ENCODE measurements at regions not wholly inside any gene's neighbourhood (a gene's known extent, or its start where the extent isn't known, plus 50 kb on each side); places are given as distances from the start of the nearest gene placed in this dataset.

- Histone ChIP-seq H3K9me3 (ENCODE audit: control insufficient read depth, low read length) (no peaks in the 10 kb centered on the region), H3K27me3 (replicated peaks; ENCODE audit: control insufficient read depth, insufficient read depth, low read length, poor library complexity, severe bottlenecking) (no peaks in the 10 kb centered on the region), H3K4me1 (ENCODE audit: control insufficient read depth, insufficient read depth, low read length, poor library complexity, severe bottlenecking) (no peaks in the 10 kb centered on the region), H3K36me3 (ENCODE audit: control insufficient read depth, insufficient read depth, low read length) (no peaks in the 10 kb centered on the region), H3K4me3 (ENCODE audit: insufficient read depth, low read depth, low read length, poor library complexity, severe bottlenecking) (no peak overlapping the region), H3K27ac (ENCODE audit: insufficient read depth, low read length, poor library complexity, severe bottlenecking) (no peak overlapping the region)
- DNase-seq, result no peak
Observed at GRCh38 chr19:30704771-30705330, 332.7 kb downstream of the ZNF536 start.

GRCh38 chr19:30703645-30704044 lies 331.5 kb downstream of the ZNF536 start:
- no peaks in the 10 kb centered on the region for H3K9me3 ChIP-seq (ENCODE audit: control insufficient read depth, low read length)
- DNase-seq, result no peak

GRCh38 chr19:30701178-30701577 lies 329.0 kb downstream of the ZNF536 start:
- H3K4me3 ChIP-seq (ENCODE audit: insufficient read depth, low read depth, low read length, poor library complexity, severe bottlenecking), result no peak overlapping the region
- no peaks in the 10 kb centered on the region for H3K9me3 ChIP-seq (ENCODE audit: control insufficient read depth, low read length)
- no peaks in the 10 kb centered on the region for H3K4me1 ChIP-seq (ENCODE audit: control insufficient read depth, insufficient read depth, low read length, poor library complexity, severe bottlenecking)
- H3K27me3 ChIP-seq (replicated peaks; ENCODE audit: control insufficient read depth, insufficient read depth, low read length, poor library complexity, severe bottlenecking), result no peaks in the 10 kb centered on the region
- no peak overlapping the region for H3K27ac ChIP-seq (ENCODE audit: insufficient read depth, low read length, poor library complexity, severe bottlenecking)
- no peaks in the 10 kb centered on the region for H3K36me3 ChIP-seq (ENCODE audit: control insufficient read depth, insufficient read depth, low read length)
- DNase-seq, result no peak

More at GRCh38 chr19:30703645-30704044, 331.5 kb downstream of the ZNF536 start:
- Histone ChIP-seq H3K27ac (ENCODE audit: insufficient read depth, low read length, poor library complexity, severe bottlenecking) (no peak overlapping the region), H3K27me3 (replicated peaks; ENCODE audit: control insufficient read depth, insufficient read depth, low read length, poor library complexity, severe bottlenecking) (no peaks in the 10 kb centered on the region), H3K4me3 (ENCODE audit: insufficient read depth, low read depth, low read length, poor library complexity, severe bottlenecking) (no peak overlapping the region), H3K36me3 (ENCODE audit: control insufficient read depth, insufficient read depth, low read length) (no peaks in the 10 kb centered on the region), H3K4me1 (ENCODE audit: control insufficient read depth, insufficient read depth, low read length, poor library complexity, severe bottlenecking) (no peaks in the 10 kb centered on the region)

DNA sequence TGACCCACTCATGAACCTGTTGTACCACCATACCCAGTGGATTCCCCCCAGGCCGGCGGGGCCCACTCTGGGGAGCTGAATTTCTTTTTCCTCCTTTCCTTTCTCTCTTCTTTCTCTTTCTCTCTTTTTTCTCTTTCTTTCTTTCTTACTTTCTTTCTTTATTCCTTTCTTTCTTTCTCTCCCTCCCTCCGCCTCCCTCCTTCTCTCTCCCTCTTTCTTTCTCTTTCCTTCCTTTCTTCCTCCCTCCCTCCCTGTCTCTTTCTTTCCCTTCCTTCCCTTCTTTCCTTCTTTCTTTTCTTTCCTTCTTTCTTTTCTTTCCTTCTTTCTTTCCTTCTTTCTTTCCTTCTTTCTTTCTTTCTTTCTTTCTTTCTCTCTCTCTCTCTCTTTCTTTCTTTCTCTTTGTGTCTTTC lies 327.7 kb downstream of the ZNF536 start:
- Histone ChIP-seq H3K9me3 (ENCODE audit: control insufficient read depth, low read length) (no peaks in the 10 kb centered on the region), H3K4me3 (ENCODE audit: insufficient read depth, low read depth, low read length, poor library complexity, severe bottlenecking) (no peak overlapping the region), H3K27ac (ENCODE audit: insufficient read depth, low read length, poor library complexity, severe bottlenecking) (no peak overlapping the region), H3K27me3 (replicated peaks; ENCODE audit: control insufficient read depth, insufficient read depth, low read length, poor library complexity, severe bottlenecking) (no peaks in the 10 kb centered on the region), H3K4me1 (ENCODE audit: control insufficient read depth, insufficient read depth, low read length, poor library complexity, severe bottlenecking) (no peaks in the 10 kb centered on the region), H3K36me3 (ENCODE audit: control insufficient read depth, insufficient read depth, low read length) (no peaks in the 10 kb centered on the region)
- no peak for DNase-seq

DNA sequence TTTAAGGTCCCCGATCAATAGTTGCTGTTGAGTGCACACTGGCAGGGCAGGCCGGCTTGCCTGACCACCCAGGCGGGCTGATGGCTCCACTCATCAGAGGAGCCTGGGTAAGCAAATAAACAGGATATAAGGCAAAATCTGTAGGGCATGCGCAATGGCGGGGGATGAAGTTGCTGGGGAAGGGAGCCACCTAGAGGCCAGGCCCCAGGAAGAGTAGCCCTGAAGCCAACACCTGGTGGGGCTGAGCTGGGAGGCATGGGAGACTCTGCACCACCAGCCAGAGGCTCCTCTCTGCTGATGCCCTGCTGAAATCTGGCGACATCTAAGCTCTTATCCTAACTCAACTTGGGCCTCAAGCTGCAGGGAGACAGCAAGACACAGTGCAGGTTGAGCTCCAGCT lies 324.3 kb downstream of the ZNF536 start:
- H3K4me1 ChIP-seq (ENCODE audit: control insufficient read depth, insufficient read depth, low read length, poor library complexity, severe bottlenecking), result no peaks in the 10 kb centered on the region
- H3K4me3 ChIP-seq (ENCODE audit: insufficient read depth, low read depth, low read length, poor library complexity, severe bottlenecking), result no peak overlapping the region
- H3K9me3 ChIP-seq (ENCODE audit: control insufficient read depth, low read length), result no peaks in the 10 kb centered on the region
- H3K36me3 ChIP-seq (ENCODE audit: control insufficient read depth, insufficient read depth, low read length), result no peaks in the 10 kb centered on the region
- peaks cover 2% of the 10 kb centered on the region for H3K27me3 ChIP-seq (replicated peaks; ENCODE audit: control insufficient read depth, insufficient read depth, low read length, poor library complexity, severe bottlenecking)
- DNase-seq, result no peak
- no peak overlapping the region for H3K27ac ChIP-seq (ENCODE audit: insufficient read depth, low read length, poor library complexity, severe bottlenecking)

- Histone ChIP-seq H3K36me3 (ENCODE audit: control insufficient read depth, insufficient read depth, low read length) (no peaks in the 10 kb centered on the region), H3K27ac (ENCODE audit: insufficient read depth, low read length, poor library complexity, severe bottlenecking) (no peak overlapping the region), H3K4me1 (ENCODE audit: control insufficient read depth, insufficient read depth, low read length, poor library complexity, severe bottlenecking) (no peaks in the 10 kb centered on the region), H3K9me3 (ENCODE audit: control insufficient read depth, low read length) (no peaks in the 10 kb centered on the region), H3K4me3 (ENCODE audit: insufficient read depth, low read depth, low read length, poor library complexity, severe bottlenecking) (no peak overlapping the region), H3K27me3 (replicated peaks; ENCODE audit: control insufficient read depth, insufficient read depth, low read length, poor library complexity, severe bottlenecking) (peaks cover 2% of the 10 kb centered on the region)
- no peak for DNase-seq
Observed at GRCh38 chr19:30695171-30695875, 323.1 kb downstream of the ZNF536 start.

DNA sequence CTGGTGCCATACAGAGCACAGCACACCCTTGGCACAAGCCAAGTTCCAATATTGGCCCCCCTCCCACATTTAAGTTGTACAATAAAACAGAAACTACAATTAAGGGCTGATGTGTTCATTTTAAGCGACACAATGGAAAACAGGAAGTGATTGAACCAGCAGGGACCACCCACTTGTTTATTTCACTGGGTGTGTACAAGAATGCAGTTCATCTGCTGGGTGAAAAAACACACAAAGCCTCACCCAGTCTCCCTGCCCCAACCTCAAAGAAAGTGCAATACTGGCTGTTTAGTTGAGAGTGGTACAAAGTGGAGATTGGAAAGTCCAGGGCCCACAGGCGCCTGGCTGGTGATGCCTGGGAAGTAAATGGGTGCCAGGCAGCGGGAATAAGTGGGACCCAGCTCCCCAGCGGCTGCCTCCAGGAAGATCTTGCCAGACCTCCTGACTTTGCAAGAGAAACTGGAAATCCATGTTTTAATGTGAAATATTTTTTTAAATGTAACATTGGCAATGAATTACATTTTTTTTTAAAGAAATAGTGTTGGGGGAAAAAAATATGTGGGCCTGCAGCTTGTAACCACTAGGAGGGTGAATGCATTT lies 322.1 kb downstream of the ZNF536 start:
- DNase-seq, result no peak
- Histone ChIP-seq H3K27ac (ENCODE audit: insufficient read depth, low read length, poor library complexity, severe bottlenecking) (no peak overlapping the region), H3K27me3 (replicated peaks; ENCODE audit: control insufficient read depth, insufficient read depth, low read length, poor library complexity, severe bottlenecking) (peaks cover 2% of the 10 kb centered on the region), H3K4me3 (ENCODE audit: insufficient read depth, low read depth, low read length, poor library complexity, severe bottlenecking) (no peak overlapping the region), H3K4me1 (ENCODE audit: control insufficient read depth, insufficient read depth, low read length, poor library complexity, severe bottlenecking) (no peaks in the 10 kb centered on the region), H3K36me3 (ENCODE audit: control insufficient read depth, insufficient read depth, low read length) (no peaks in the 10 kb centered on the region), H3K9me3 (ENCODE audit: control insufficient read depth, low read length) (no peaks in the 10 kb centered on the region)

- H3K27me3 ChIP-seq (replicated peaks; ENCODE audit: control insufficient read depth, insufficient read depth, low read length, poor library complexity, severe bottlenecking), result peaks cover 2% of the 10 kb centered on the region
- DNase-seq, result no peak
- H3K9me3 ChIP-seq (ENCODE audit: control insufficient read depth, low read length), result no peaks in the 10 kb centered on the region
- H3K27ac ChIP-seq (ENCODE audit: insufficient read depth, low read length, poor library complexity, severe bottlenecking), result no peak overlapping the region
- H3K4me1 ChIP-seq (ENCODE audit: control insufficient read depth, insufficient read depth, low read length, poor library complexity, severe bottlenecking), result no peaks in the 10 kb centered on the region
- no peaks in the 10 kb centered on the region for H3K36me3 ChIP-seq (ENCODE audit: control insufficient read depth, insufficient read depth, low read length)
- H3K4me3 ChIP-seq (ENCODE audit: insufficient read depth, low read depth, low read length, poor library complexity, severe bottlenecking), result no peak overlapping the region
Observed at GRCh38 chr19:30692879-30693503, 320.8 kb downstream of the ZNF536 start.

DNA sequence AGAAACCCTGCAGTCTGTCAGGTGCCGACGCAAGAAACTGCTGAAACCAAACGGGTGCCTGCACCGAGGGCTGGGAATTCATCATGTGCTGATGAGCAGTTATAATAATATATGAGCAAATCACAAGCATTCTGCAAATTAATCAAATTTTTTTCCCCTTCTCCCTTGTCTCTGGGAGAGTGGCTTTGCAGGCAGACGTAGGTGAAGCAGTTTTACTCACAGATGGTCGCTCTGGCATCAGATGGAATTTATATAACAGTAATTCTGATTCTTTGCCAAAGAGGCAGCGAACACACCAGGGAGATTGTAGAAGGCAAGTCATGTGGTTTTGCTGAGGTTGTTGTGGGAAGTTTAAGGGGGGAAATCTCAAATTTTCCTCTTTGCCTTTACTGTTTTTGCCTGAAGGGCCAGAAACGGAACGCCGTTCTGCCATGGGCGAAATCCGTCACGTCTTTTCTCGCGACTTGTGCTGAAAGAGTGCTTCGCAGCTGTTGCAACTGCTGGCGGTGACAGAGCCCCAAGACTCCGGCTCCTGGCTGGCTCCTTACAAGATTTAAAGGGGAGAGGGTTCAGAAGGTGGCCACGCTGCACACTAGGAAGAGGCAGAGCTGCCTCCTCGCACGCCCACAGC lies 320.1 kb downstream of the ZNF536 start:
- no peak for DNase-seq
- no peaks in the 10 kb centered on the region for H3K36me3 ChIP-seq (ENCODE audit: control insufficient read depth, insufficient read depth, low read length)
- no peak overlapping the region for H3K27ac ChIP-seq (ENCODE audit: insufficient read depth, low read length, poor library complexity, severe bottlenecking)
- no peaks in the 10 kb centered on the region for H3K9me3 ChIP-seq (ENCODE audit: control insufficient read depth, low read length)
- H3K4me3 ChIP-seq (ENCODE audit: insufficient read depth, low read depth, low read length, poor library complexity, severe bottlenecking), result no peak overlapping the region
- H3K4me1 ChIP-seq (ENCODE audit: control insufficient read depth, insufficient read depth, low read length, poor library complexity, severe bottlenecking), result no peaks in the 10 kb centered on the region
- peaks cover 2% of the 10 kb centered on the region for H3K27me3 ChIP-seq (replicated peaks; ENCODE audit: control insufficient read depth, insufficient read depth, low read length, poor library complexity, severe bottlenecking)

DNA sequence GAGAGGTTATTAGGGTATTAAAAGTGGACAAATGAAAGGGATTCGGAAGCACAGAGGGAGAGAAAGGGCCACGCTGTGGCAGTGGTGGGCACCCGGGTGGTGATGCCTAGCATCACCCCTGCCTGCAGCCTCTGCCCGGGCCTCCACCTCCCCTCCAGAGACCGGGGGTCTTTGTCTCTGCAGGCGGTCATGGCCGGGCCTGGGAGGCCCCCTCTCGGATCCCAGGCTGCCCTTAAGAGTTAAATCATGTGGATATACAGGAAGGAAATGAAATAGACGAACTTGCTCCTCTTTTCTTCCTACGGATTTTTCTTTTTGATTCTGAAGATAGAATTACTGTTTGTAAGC lies 319.6 kb downstream of the ZNF536 start:
- H3K27me3 ChIP-seq (replicated peaks; ENCODE audit: control insufficient read depth, insufficient read depth, low read length, poor library complexity, severe bottlenecking), result peaks cover 3% of the 10 kb centered on the region
- H3K9me3 ChIP-seq (ENCODE audit: control insufficient read depth, low read length), result no peaks in the 10 kb centered on the region
- no peak overlapping the region for H3K27ac ChIP-seq (ENCODE audit: insufficient read depth, low read length, poor library complexity, severe bottlenecking)
- no peaks in the 10 kb centered on the region for H3K36me3 ChIP-seq (ENCODE audit: control insufficient read depth, insufficient read depth, low read length)
- H3K4me1 ChIP-seq (ENCODE audit: control insufficient read depth, insufficient read depth, low read length, poor library complexity, severe bottlenecking), result no peaks in the 10 kb centered on the region
- H3K4me3 ChIP-seq (ENCODE audit: insufficient read depth, low read depth, low read length, poor library complexity, severe bottlenecking), result no peak overlapping the region
- no peak for DNase-seq

Measured in effector memory CD4-positive, alpha-beta T cell (primary cell).